CD4-positive, alpha-beta memory T cell (primary cell): ENCODE measurements at regions not wholly inside any gene's neighbourhood (a gene's known extent, or its start where the extent isn't known, plus 50 kb on each side); places are given as distances from the start of the nearest gene placed in this dataset.

Source experiments
- CTCF ChIA-PET: fragments of 350-600 bp; sonication (Branson Sonifier 250); formaldehyde crosslinking; loops from one replicate; lab custom pipeline; 2021; ENCODE audit warnings: inconsistent platforms; ENCODE audit not compliant: partially characterized antibody; lab: Charles Lee
- POLR2A ChIA-PET: fragments of 350-600 bp; sonication (Branson Sonifier 250); formaldehyde crosslinking; loops from one replicate; lab custom pipeline; 2021; ENCODE audit not compliant: partially characterized antibody; lab: Charles Lee
- DNase-seq, 5 donors: peaks; one replicate each; pipeline versions ENCODE4 v3.0.0 to v3.0.0-alpha.2; 2020 to 2022; ENCODE audit warnings: mixed read lengths in 1 of 5
- H3K27ac ChIP-seq: one replicate; pipeline ENCODE4 v1.7.0; 2013; ENCODE audit warnings: low read depth, low read length
- H3K27me3 ChIP-seq: 2 replicates; pipeline ENCODE4 v1.7.0; 2013; ENCODE audit warnings: mild to moderate bottlenecking, low read length, moderate library complexity; ENCODE audit not compliant: insufficient read depth
- H3K36me3 ChIP-seq: 2 replicates; pipeline ENCODE4 v1.7.0; 2013; ENCODE audit warnings: mild to moderate bottlenecking, low read length, moderate library complexity; ENCODE audit not compliant: insufficient read depth
- H3K4me1 ChIP-seq: 2 replicates; pipeline ENCODE4 v1.7.0; 2013; ENCODE audit warnings: mild to moderate bottlenecking, low read length, moderate library complexity; ENCODE audit not compliant: insufficient read depth
- H3K4me3 ChIP-seq, 2 donors: one replicate each; pipeline ENCODE4 v1.7.0; 2013; ENCODE audit warnings: low read length in 2 of 2, mild to moderate bottlenecking in 1 of 2
- H3K9me3 ChIP-seq, 2 donors: one replicate each; pipeline ENCODE4 v1.7.0; 2013; ENCODE audit warnings: low read length in 2 of 2, control low read depth in 1 of 2; ENCODE audit not compliant: control insufficient read depth in 1 of 2
- H3K27ac Mint-ChIP-seq, 7 donors: one replicate each; pipeline ENCODE4 v1.8.0; 2020 to 2021; ENCODE audit warnings: mixed read lengths in 7 of 7, mild to moderate bottlenecking in 6 of 7, inconsistent platforms in 3 of 7, moderate library complexity in 3 of 7
- H3K27me3 Mint-ChIP-seq, 2 donors: one replicate each; pipeline ENCODE4 v1.8.0; 2020 to 2021; ENCODE audit warnings: mixed read lengths in 2 of 2
- H3K36me3 Mint-ChIP-seq, 2 donors: one replicate each; pipeline ENCODE4 v1.8.0; 2020 to 2021; ENCODE audit warnings: mixed read lengths in 2 of 2, inconsistent platforms in 1 of 2, mild to moderate bottlenecking in 1 of 2
- H3K4me1 Mint-ChIP-seq, 4 donors: one replicate each; pipeline ENCODE4 v1.8.0; 2020 to 2021; ENCODE audit warnings: mixed read lengths in 4 of 4, mild to moderate bottlenecking in 1 of 4
- H3K4me3 Mint-ChIP-seq, 8 donors: one replicate each; pipeline ENCODE4 v1.8.0; 2020 to 2021; ENCODE audit warnings: mixed read lengths in 8 of 8, mild to moderate bottlenecking in 7 of 8, moderate library complexity in 6 of 8, inconsistent platforms in 3 of 8
- H3K9me3 Mint-ChIP-seq, 8 donors: one replicate each; pipeline ENCODE4 v1.8.0; 2020 to 2021; ENCODE audit warnings: mixed read lengths in 8 of 8, mild to moderate bottlenecking in 5 of 8, inconsistent platforms in 3 of 8, moderate library complexity in 1 of 8
- intact Hi-C: fragments of 100-400 bp; cut with micrococcal nuclease; formaldehyde crosslinking; loops from one replicate; pipeline ENCODE4 v1.15.1; 2023

DNA sequence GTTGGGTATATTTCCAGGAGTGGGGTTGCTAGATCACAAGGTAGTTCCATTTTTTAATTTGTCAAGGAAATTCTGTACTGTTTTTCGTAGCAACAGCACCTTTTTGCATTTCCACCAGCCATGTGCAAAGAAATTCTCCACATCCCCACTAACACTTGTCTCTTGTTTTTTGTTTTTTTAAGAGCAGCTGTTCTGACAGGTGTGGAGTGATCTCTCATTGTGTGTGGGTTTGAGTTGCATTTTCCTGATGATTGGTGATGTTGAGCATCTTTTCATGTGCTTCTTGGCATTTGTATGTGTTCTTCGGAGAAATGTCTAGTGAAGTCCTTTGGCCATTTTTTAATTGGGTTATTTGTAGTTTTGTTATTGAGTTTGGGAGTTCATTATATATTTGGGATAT is 80.3 kb upstream of the PUDP start:
- Mint-ChIP-seq H3K9me3 (peaks cover 0 to 1% (median 0%) of the 10 kb centered on the region in 8 donors), H3K4me1 (no peaks in the 10 kb centered on the region), H3K36me3 (no peaks in the 10 kb centered on the region), H3K27ac (no peak overlapping the region), H3K27me3 (no peaks in the 10 kb centered on the region), H3K4me3 (no peak overlapping the region)
- Histone ChIP-seq H3K9me3 (no peaks in the 10 kb centered on the region), H3K4me3 (no peak overlapping the region), H3K27me3 (no peaks in the 10 kb centered on the region), H3K4me1 (no peaks in the 10 kb centered on the region), H3K27ac (no peak overlapping the region), H3K36me3 (no peaks in the 10 kb centered on the region)
- CTCF ChIA-PET: no interaction called here
- intact Hi-C loops: no loop called here
- DNase-seq: no peak
- POLR2A ChIA-PET: no interaction called here

- H3K36me3 ChIP-seq: no peaks in the 10 kb centered on the region
- H3K27me3 Mint-ChIP-seq: no peaks in the 10 kb centered on the region
- H3K9me3 ChIP-seq: no peaks in the 10 kb centered on the region
- no peaks in the 10 kb centered on the region for H3K4me1 Mint-ChIP-seq
- H3K4me1 ChIP-seq: no peaks in the 10 kb centered on the region
- intact Hi-C loops: no loop called here
- no peaks in the 10 kb centered on the region for H3K27me3 ChIP-seq
- POLR2A ChIA-PET: no interaction called here
- peaks cover 0 to 5% (median 0%) of the 10 kb centered on the region in 8 donors for H3K9me3 Mint-ChIP-seq
- DNase-seq: no peak
- no peak overlapping the region for H3K27ac Mint-ChIP-seq
- H3K27ac ChIP-seq: no peak overlapping the region
- H3K36me3 Mint-ChIP-seq: peaks cover 0 to 7% of the 10 kb centered on the region in 2 donors
- no peak overlapping the region for H3K4me3 Mint-ChIP-seq
- H3K4me3 ChIP-seq: no peak overlapping the region
- CTCF ChIA-PET: no interaction called here
Measured at GRCh38 chrX:7225338-7225737, 77.4 kb upstream of the PUDP start.

DNA sequence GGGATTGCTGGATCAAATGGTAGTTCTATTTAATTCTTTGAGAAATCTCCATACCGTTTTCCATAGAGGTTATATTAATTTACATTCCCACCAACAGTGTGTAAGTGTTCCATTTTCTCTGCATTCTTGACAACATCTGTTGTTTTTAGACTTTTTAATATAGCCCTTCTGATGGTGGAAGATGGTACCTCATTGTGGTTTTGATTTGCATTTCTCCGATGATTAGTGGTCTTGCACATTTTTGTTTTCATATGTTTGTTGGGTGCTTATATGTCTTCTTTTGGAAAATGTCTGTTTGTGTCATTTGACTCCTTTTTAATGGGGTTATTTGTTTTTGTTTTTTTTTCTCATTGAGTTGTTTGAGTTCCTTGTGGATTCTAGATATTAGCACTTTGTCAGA is 75.3 kb upstream of the PUDP start:
- ChIA-PET POLR2A (no interaction called here), CTCF (no interaction called here)
- Mint-ChIP-seq H3K4me3 (no peak overlapping the region), H3K27ac (no peak overlapping the region), H3K27me3 (no peaks in the 10 kb centered on the region), H3K9me3 (peaks cover 0 to 5% (median 0%) of the 10 kb centered on the region in 8 donors), H3K36me3 (peaks cover 0 to 7% of the 10 kb centered on the region in 2 donors), H3K4me1 (no peaks in the 10 kb centered on the region)
- intact Hi-C loops: no loop called here
- Histone ChIP-seq H3K4me1 (no peaks in the 10 kb centered on the region), H3K4me3 (no peak overlapping the region), H3K27ac (no peak overlapping the region), H3K9me3 (no peaks in the 10 kb centered on the region), H3K27me3 (no peaks in the 10 kb centered on the region), H3K36me3 (no peaks in the 10 kb centered on the region)
- DNase-seq: no peak

DNA sequence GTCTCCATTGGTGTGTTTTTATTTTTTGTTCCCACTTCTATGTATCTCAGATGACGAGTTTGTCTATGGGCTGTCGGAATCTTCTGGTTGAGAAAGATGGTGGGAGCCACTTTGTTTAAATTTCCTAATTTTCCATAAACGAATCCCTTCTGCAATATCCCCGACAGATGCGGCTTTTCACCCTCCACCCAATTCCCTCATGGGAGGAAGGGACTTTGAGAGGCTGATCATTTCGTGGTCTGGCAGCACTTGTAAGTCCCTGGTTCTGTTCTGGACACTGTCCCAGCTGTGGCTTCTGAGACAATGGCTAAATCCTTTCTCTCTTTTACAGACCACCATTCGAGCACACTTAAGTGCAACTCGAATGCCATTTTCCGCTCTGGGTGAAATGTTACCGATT is 72.2 kb upstream of the PUDP start:
- peaks cover 0 to 7% of the 10 kb centered on the region in 2 donors for H3K36me3 Mint-ChIP-seq
- Histone ChIP-seq H3K27ac (no peak overlapping the region), H3K4me1 (no peaks in the 10 kb centered on the region), H3K4me3 (no peak overlapping the region), H3K27me3 (no peaks in the 10 kb centered on the region), H3K36me3 (no peaks in the 10 kb centered on the region), H3K9me3 (no peaks in the 10 kb centered on the region)
- H3K27ac Mint-ChIP-seq: no peak overlapping the region
- no peaks in the 10 kb centered on the region for H3K4me1 Mint-ChIP-seq
- DNase-seq: no peak
- no peaks in the 10 kb centered on the region for H3K27me3 Mint-ChIP-seq
- ChIA-PET POLR2A (no interaction called here), CTCF (no interaction called here)
- no peak overlapping the region for H3K4me3 Mint-ChIP-seq
- H3K9me3 Mint-ChIP-seq: peaks cover 0 to 5% (median 0%) of the 10 kb centered on the region in 8 donors
- intact Hi-C loops: no loop called here

GRCh38 chrX:7219153-7219705 is 71.3 kb upstream of the PUDP start:
- POLR2A ChIA-PET: no interaction called here
- peaks cover 0 to 5% (median 0%) of the 10 kb centered on the region in 8 donors for H3K9me3 Mint-ChIP-seq

GRCh38 chrX:7218321-7219152 is 70.6 kb upstream of the PUDP start:
- no peaks in the 10 kb centered on the region for H3K4me1 Mint-ChIP-seq
- no peaks in the 10 kb centered on the region for H3K27me3 ChIP-seq
- intact Hi-C loops: no loop called here
- no peaks in the 10 kb centered on the region for H3K9me3 ChIP-seq
- no peak overlapping the region for H3K27ac Mint-ChIP-seq
- no peak overlapping the region for H3K4me3 ChIP-seq
- H3K9me3 Mint-ChIP-seq: peaks cover 0 to 5% (median 0%) of the 10 kb centered on the region in 8 donors
- no peaks in the 10 kb centered on the region for H3K36me3 ChIP-seq
- CTCF ChIA-PET: no interaction called here
- no peak overlapping the region for H3K4me3 Mint-ChIP-seq
- POLR2A ChIA-PET: no interaction called here
- peaks cover 0 to 7% of the 10 kb centered on the region in 2 donors for H3K36me3 Mint-ChIP-seq
- no peak for DNase-seq
- H3K4me1 ChIP-seq: no peaks in the 10 kb centered on the region
- no peak overlapping the region for H3K27ac ChIP-seq
- H3K27me3 Mint-ChIP-seq: no peaks in the 10 kb centered on the region

More at GRCh38 chrX:7219153-7219705, 71.3 kb upstream of the PUDP start:
- H3K4me3 ChIP-seq: no peak overlapping the region
- no peaks in the 10 kb centered on the region for H3K27me3 ChIP-seq
- no peak for DNase-seq
- H3K4me3 Mint-ChIP-seq: no peak overlapping the region
- no peaks in the 10 kb centered on the region for H3K4me1 ChIP-seq
- no peaks in the 10 kb centered on the region for H3K36me3 ChIP-seq
- intact Hi-C loops: no loop called here
- no peaks in the 10 kb centered on the region for H3K4me1 Mint-ChIP-seq
- H3K27me3 Mint-ChIP-seq: no peaks in the 10 kb centered on the region
- CTCF ChIA-PET: no interaction called here
- H3K27ac Mint-ChIP-seq: no peak overlapping the region
- no peak overlapping the region for H3K27ac ChIP-seq
- peaks cover 0 to 7% of the 10 kb centered on the region in 2 donors for H3K36me3 Mint-ChIP-seq
- no peaks in the 10 kb centered on the region for H3K9me3 ChIP-seq

- CTCF ChIA-PET: no interaction called here
- Mint-ChIP-seq H3K27me3 (no peaks in the 10 kb centered on the region), H3K27ac (no peak overlapping the region)
Measured at GRCh38 chrX:7216981-7217587, 69.1 kb upstream of the PUDP start.

More at GRCh38 chrX:7216981-7217587, 69.1 kb upstream of the PUDP start:
- no peak for DNase-seq
- H3K4me1 Mint-ChIP-seq: no peaks in the 10 kb centered on the region
- H3K4me1 ChIP-seq: no peaks in the 10 kb centered on the region
- peaks cover 0 to 7% of the 10 kb centered on the region in 2 donors for H3K36me3 Mint-ChIP-seq
- no peak overlapping the region for H3K4me3 Mint-ChIP-seq
- intact Hi-C loops: no loop called here
- no peak overlapping the region for H3K4me3 ChIP-seq
- H3K9me3 ChIP-seq: no peaks in the 10 kb centered on the region
- peaks cover 0 to 5% (median 0%) of the 10 kb centered on the region in 8 donors for H3K9me3 Mint-ChIP-seq
- H3K27me3 ChIP-seq: no peaks in the 10 kb centered on the region
- POLR2A ChIA-PET: no interaction called here
- no peak overlapping the region for H3K27ac ChIP-seq
- H3K36me3 ChIP-seq: no peaks in the 10 kb centered on the region
